GM19395 (cell line): ENCODE measurements at regions not wholly inside any gene's neighbourhood (a gene's known extent, or its start where the extent isn't known, plus 50 kb on each side); places are given as distances from the start of the nearest gene placed in this dataset.
"Not testable (repeated sequence)": the region's sequence is repeated elsewhere in the genome, so short reads cannot be mapped to it uniquely, and the experiment has no call there.

Experiments used
- ATAC-seq: cut with Tn5 transposase; IDR thresholded peaks from one replicate; pipeline ENCODE4 v1.9.1; 2021; ENCODE audit warnings: mild to moderate bottlenecking, moderate library complexity; ENCODE audit not compliant: unreplicated experiment

GRCh38 chr4:130859991-130860390 is 1764.0 kb downstream of the C4orf33 start:
- no peak for ATAC-seq

- ATAC-seq: no peak
These were observed 1801.0 kb downstream of the C4orf33 start for GRCh38 chr4:130896920-130897319.

GRCh38 chr4:130901321-130901720 is 1805.4 kb downstream of the C4orf33 start:
- ATAC-seq: no peak

GRCh38 chr4:130922955-130923354 is 1827.0 kb downstream of the C4orf33 start:
- ATAC-seq: no peak

GRCh38 chr4:130955520-130955919 is 1859.6 kb downstream of the C4orf33 start:
- no peak for ATAC-seq

GRCh38 chr4:130985371-130985770 is 1889.4 kb downstream of the C4orf33 start:
- ATAC-seq: no peak

GRCh38 chr4:130995988-130996387 is 1900.0 kb downstream of the C4orf33 start:
- no peak for ATAC-seq

- no peak for ATAC-seq
These were observed 1905.4 kb downstream of the C4orf33 start for GRCh38 chr4:131001371-131001770.

GRCh38 chr4:131002132-131002531 is 1906.2 kb downstream of the C4orf33 start:
- ATAC-seq: no peak

GRCh38 chr4:131006388-131006787 is 1910.4 kb downstream of the C4orf33 start:
- no peak for ATAC-seq

GRCh38 chr4:131011961-131012360 is 1916.0 kb downstream of the C4orf33 start:
- not testable (repeated sequence) for ATAC-seq

- ATAC-seq: no peak
These were observed 1917.3 kb downstream of the C4orf33 start for GRCh38 chr4:131013226-131013625.

GRCh38 chr4:131026771-131027170 is 1930.8 kb downstream of the C4orf33 start:
- no peak for ATAC-seq

- no peak for ATAC-seq
These were observed 1948.4 kb downstream of the C4orf33 start for GRCh38 chr4:131044368-131044767.

- ATAC-seq: no peak
These were observed 1950.9 kb downstream of the C4orf33 start for GRCh38 chr4:131046821-131047220.

GRCh38 chr4:131052646-131053045 is 1956.7 kb downstream of the C4orf33 start:
- ATAC-seq: no peak

GRCh38 chr4:131054489-131055019 is 1958.6 kb downstream of the C4orf33 start:
- ATAC-seq: no peak

- ATAC-seq: no peak
These were observed 1965.8 kb downstream of the C4orf33 start for GRCh38 chr4:131061734-131062133.

- ATAC-seq: no peak
These were observed 1967.9 kb downstream of the C4orf33 start for GRCh38 chr4:131063878-131064277.

- ATAC-seq: no peak
These were observed 1985.1 kb downstream of the C4orf33 start for GRCh38 chr4:131081069-131081468.

GRCh38 chr4:131084997-131085396 is 1989.0 kb downstream of the C4orf33 start:
- ATAC-seq: no peak

GRCh38 chr4:131091896-131092295 is 1995.9 kb downstream of the C4orf33 start:
- no peak for ATAC-seq

- no peak for ATAC-seq
These were observed 1997.4 kb downstream of the C4orf33 start for GRCh38 chr4:131093303-131093702.
